HCT116 (cell line): ENCODE measurements at regions not wholly inside any gene's neighbourhood (a gene's known extent, or its start where the extent isn't known, plus 50 kb on each side); places are given as distances from the start of the nearest gene placed in this dataset.

ENCODE experiments used
- ATAC-seq: fragments of 200-7000 bp; cut with Tn5 transposase; 2 replicates; pipeline ENCODE4 v1.9.1; 2020; ENCODE audit warnings: mild to moderate bottlenecking, moderate library complexity
- BruUV-seq: library from RNA; stranded (reverse); fragments of 400-500 nt; replicated peaks from 2 replicates; lab custom pipeline; 2021; lab: Mats Ljungman, UMichigan
- CTCF ChIA-PET: fragments of 300-600 bp; sonication (Branson Sonifier 250); formaldehyde crosslinking; loops from one replicate; lab custom pipeline; 2021; ENCODE audit warnings: antibody characterized with exemption; lab: Charles Lee
- POLR2A ChIA-PET: fragments of 300-600, 350-600 bp; sonication (Branson Sonifier 250); formaldehyde crosslinking; loops from one replicate; lab custom pipeline; 2021; ENCODE audit warnings: antibody characterized with exemption; lab: Charles Lee
- RAD21 ChIA-PET, 2 experiments: fragments of 300-600 bp; sonication (Branson Sonifier 250); formaldehyde crosslinking; loops; one replicate each; lab custom pipeline; 2023; ENCODE audit warnings: low total read pairs in 2 of 2; ENCODE audit not compliant: uncharacterized antibody in 2 of 2, unreplicated experiment in 2 of 2, low non-redundant PET in 1 of 2; lab: Charles Lee
- DNase-seq: peaks from one replicate; pipeline ENCODE4 v3.0.0-alpha.2; 2010; ENCODE audit warnings: low read depth, low spot score
- H2AFZ ChIP-seq: fragments of 200-600 bp; shearing (Covaris generic), sonication (generic); 2 replicates; pipeline ENCODE4 v1.6.1; 2017; ENCODE audit warnings: low read depth, mixed run types, mixed read lengths, antibody characterized with exemption, low read length; ENCODE audit not compliant: poor library complexity, severe bottlenecking
- H3K27ac ChIP-seq: 2 replicates; pipeline ENCODE4 v1.5.1; 2012; ENCODE audit warnings: low read depth, low read length
- H3K27me3 ChIP-seq: fragments of 200-600 bp; sonication (generic); 2 replicates; pipeline ENCODE4 v1.6.1; 2016; ENCODE audit warnings: mixed run types, low read length, mixed read lengths; ENCODE audit not compliant: insufficient read depth
- H3K36me3 ChIP-seq, 2 experiments: fragments of 200-500 bp in 1 of 2; fragments of 200-600 bp in 1 of 2; sonication (Bioruptor generic) in 1 of 2; sonication (generic) in 1 of 2; 2 replicates each; pipeline versions ENCODE4 v1.5.1 to v1.6.1; 2014 to 2016; ENCODE audit warnings: low read length in 2 of 2, inconsistent platforms in 1 of 2, mixed read lengths in 1 of 2, mixed run types in 1 of 2; ENCODE audit not compliant: insufficient read depth in 2 of 2, control insufficient read depth in 1 of 2
- H3K4me1 ChIP-seq, 2 experiments: fragments of 200-600 bp in 1 of 2; sonication (generic) in 1 of 2; 2 replicates each; pipeline versions ENCODE4 v1.5.1 to v1.6.1; 2012 to 2017; ENCODE audit warnings: low read length in 2 of 2, inconsistent platforms in 1 of 2, mild to moderate bottlenecking in 1 of 2, mixed read lengths in 1 of 2, mixed run types in 1 of 2, moderate library complexity in 1 of 2; ENCODE audit not compliant: insufficient read depth in 2 of 2, control insufficient read depth in 1 of 2
- H3K4me2 ChIP-seq: fragments of 200-600 bp; sonication (generic); 2 replicates; pipeline ENCODE4 v1.6.1; 2017; ENCODE audit warnings: mixed run types, low read length, mixed read lengths
- H3K4me3 ChIP-seq, 2 experiments: fragments of 200-600 bp in 1 of 2; sonication (generic) in 1 of 2; replicated peaks in 1 of 2; 2 replicates each; pipeline ENCODE4 v1.5.1; 2011 to 2016; ENCODE audit warnings: low read length in 2 of 2, control low read depth in 1 of 2, low read depth in 1 of 2, mild to moderate bottlenecking in 1 of 2, mixed read lengths in 1 of 2, mixed run types in 1 of 2
- H3K79me2 ChIP-seq: fragments of 200-600 bp; sonication (generic); 2 replicates; pipeline ENCODE4 v1.6.1; 2017; ENCODE audit warnings: mild to moderate bottlenecking, mixed run types, low read length, moderate library complexity, mixed read lengths; ENCODE audit not compliant: insufficient read depth
- H3K9ac ChIP-seq: fragments of 200-600 bp; sonication (generic); 2 replicates; pipeline ENCODE4 v1.6.1; 2016; ENCODE audit warnings: low read length, mixed read lengths
- H3K9me2 ChIP-seq: fragments of 200-600 bp; sonication (generic), shearing (Covaris generic); 2 replicates; pipeline ENCODE4 v1.6.1; 2017; ENCODE audit warnings: mixed run types, mild to moderate bottlenecking, moderate library complexity; ENCODE audit not compliant: insufficient read depth
- H3K9me3 ChIP-seq, 2 experiments: fragments of 200-500 bp in 1 of 2; fragments of 200-600 bp in 1 of 2; sonication (Bioruptor generic) in 1 of 2; sonication (generic) in 1 of 2; 2 replicates each; pipeline ENCODE4 v1.6.1; 2014 to 2017; ENCODE audit warnings: low read length in 2 of 2, mixed read lengths in 2 of 2, inconsistent platforms in 1 of 2, low read depth in 1 of 2, mild to moderate bottlenecking in 1 of 2, mixed run types in 1 of 2, moderate library complexity in 1 of 2; ENCODE audit not compliant: control insufficient read depth in 1 of 2, insufficient read depth in 1 of 2
- H4K20me1 ChIP-seq: fragments of 200-600 bp; sonication (generic), shearing (Covaris generic); 2 replicates; pipeline ENCODE4 v1.6.1; 2017; ENCODE audit warnings: mixed run types, mild to moderate bottlenecking, moderate library complexity; ENCODE audit not compliant: insufficient read depth
- EGR1 ChIP-seq: IDR thresholded peaks from 2 replicates; pipeline ENCODE4 v1.6.1; 2012; ENCODE audit warnings: low read depth
- ELF1 ChIP-seq: IDR thresholded peaks from 2 replicates; pipeline ENCODE4 v1.6.1; 2012; ENCODE audit warnings: low read depth, borderline replicate concordance
- EZH2 ChIP-seq: fragments of 200-600 bp; sonication (generic); IDR thresholded peaks from 2 replicates; pipeline ENCODE4 v1.6.1; 2017; ENCODE audit warnings: antibody characterized with exemption, mixed run types
- EZH2phosphoT487 ChIP-seq: fragments of 200-600 bp; IDR thresholded peaks from 2 replicates; pipeline ENCODE4 v1.6.1; 2018; ENCODE audit warnings: antibody characterized with exemption, borderline replicate concordance
- FOSL1 ChIP-seq: IDR thresholded peaks from 2 replicates; pipeline ENCODE4 v1.6.1; 2012; ENCODE audit warnings: low read depth
- JUND ChIP-seq: IDR thresholded peaks from 2 replicates; pipeline ENCODE4 v1.6.1; 2012
- POLR2A ChIP-seq: IDR thresholded peaks from 2 replicates; pipeline ENCODE4 v1.7.0; 2011; ENCODE audit warnings: borderline replicate concordance; ENCODE audit not compliant: insufficient read depth, insufficient read length; ENCODE audit errors: extremely low read depth
- RAD21 ChIP-seq: IDR thresholded peaks from 2 replicates; pipeline ENCODE4 v1.6.1; 2012; ENCODE audit warnings: low read depth, mild to moderate bottlenecking
- SIN3A ChIP-seq: IDR thresholded peaks from 2 replicates; pipeline ENCODE4 v1.6.1; 2012; ENCODE audit warnings: low read depth
- SP1 ChIP-seq: IDR thresholded peaks from 2 replicates; pipeline ENCODE4 v1.6.1; 2012; ENCODE audit warnings: low read depth
- SRF ChIP-seq: IDR thresholded peaks from 2 replicates; pipeline ENCODE4 v1.6.1; 2012; ENCODE audit warnings: low read depth
- ZFX ChIP-seq: fragments of 450-650 bp; IDR thresholded peaks from 2 replicates; pipeline ENCODE4 v1.6.1; 2017
- ZNF274 ChIP-seq: fragments of 200-500 bp; sonication (Bioruptor generic); IDR thresholded peaks from 2 replicates; pipeline ENCODE4 v1.6.1; 2014; ENCODE audit warnings: mild to moderate bottlenecking, low read depth, low read length, inconsistent platforms
- intact Hi-C: fragments of 100-400 bp; cut with micrococcal nuclease; formaldehyde crosslinking; loops from 2 replicates; pipeline ENCODE4 v1.10.0; 2022
- TF ChIP-seq, protein P1 (sequence below): IDR thresholded peaks from 2 replicates; pipeline ENCODE4 v1.6.1; 2012; ENCODE audit warnings: low read depth
- TF ChIP-seq, protein P2 (sequence below): IDR thresholded peaks from 2 replicates; pipeline ENCODE4 v1.6.1; 2012
- TF ChIP-seq, protein P3 (sequence below): IDR thresholded peaks from 2 replicates; pipeline ENCODE4 v1.6.1; 2012
- TF ChIP-seq, protein P4 (sequence below), 3 experiments: fragments of 200-600 bp in 1 of 3; sonication (generic) in 1 of 3; IDR thresholded peaks in 2 of 3; conservative IDR thresholded peaks in 1 of 3; 2 replicates each; pipeline ENCODE4 v1.5.1; 2012 to 2017; ENCODE audit warnings: low read depth in 2 of 3, low read length in 2 of 3, antibody characterized with exemption in 1 of 3, borderline replicate concordance in 1 of 3, control low read depth in 1 of 3, mild to moderate bottlenecking in 1 of 3, mixed read lengths in 1 of 3, mixed run types in 1 of 3, moderate library complexity in 1 of 3; ENCODE audit not compliant: insufficient read depth in 1 of 3
- TF ChIP-seq, protein P5 (sequence below): IDR thresholded peaks from 2 replicates; pipeline ENCODE4 v1.6.1; 2011; ENCODE audit warnings: mild to moderate bottlenecking, low read length, moderate library complexity; ENCODE audit not compliant: insufficient replicate concordance; ENCODE audit errors: extremely low read depth

DNA sequence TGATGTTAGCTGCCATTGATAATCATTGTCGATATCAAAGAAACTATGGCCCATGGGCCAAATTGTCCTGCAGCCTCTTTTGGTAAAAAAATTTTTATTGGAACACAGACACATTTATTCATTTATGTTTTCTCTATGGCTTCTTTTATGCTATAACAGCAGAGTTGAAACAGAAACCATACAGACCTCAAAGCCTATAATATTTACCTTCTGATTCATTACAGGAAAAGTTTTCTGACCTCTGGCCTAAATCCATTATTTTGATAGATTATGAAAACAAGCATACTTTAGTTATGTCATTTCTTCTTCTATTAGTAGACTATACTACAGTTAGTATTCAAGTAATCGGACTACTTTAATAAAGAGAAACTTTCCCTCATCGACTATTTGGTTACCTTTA is 349.7 kb upstream of the GALNT5 start:
- no peaks in the 10 kb centered on the region for H3K9me2 ChIP-seq
- intact Hi-C loops: no loop called here
- H2AFZ ChIP-seq: peak overlapping the region; percentile 5
- H3K9ac ChIP-seq: no peak overlapping the region
- no peak overlapping the region for H3K4me2 ChIP-seq
- ChIA-PET CTCF (no interaction called here), RAD21 (no interaction called here), POLR2A (no interaction called here)
- ATAC-seq: no peak
- H3K9me3 ChIP-seq: no peaks in the 10 kb centered on the region
- no peak overlapping the region for H3K27ac ChIP-seq
- TF ChIP-seq SIN3A (no peak), ZNF274 (no peak), ELF1 (no peak), ZFX (no peak), EZH2 (no peak), EZH2phosphoT487 (no peak), RAD21 (no peak), SRF (no peak), SP1 (no peak), POLR2A (no peak), JUND (no peak), EGR1 (no peak), FOSL1 (no peak)
- TF ChIP-seq, protein P1, sequence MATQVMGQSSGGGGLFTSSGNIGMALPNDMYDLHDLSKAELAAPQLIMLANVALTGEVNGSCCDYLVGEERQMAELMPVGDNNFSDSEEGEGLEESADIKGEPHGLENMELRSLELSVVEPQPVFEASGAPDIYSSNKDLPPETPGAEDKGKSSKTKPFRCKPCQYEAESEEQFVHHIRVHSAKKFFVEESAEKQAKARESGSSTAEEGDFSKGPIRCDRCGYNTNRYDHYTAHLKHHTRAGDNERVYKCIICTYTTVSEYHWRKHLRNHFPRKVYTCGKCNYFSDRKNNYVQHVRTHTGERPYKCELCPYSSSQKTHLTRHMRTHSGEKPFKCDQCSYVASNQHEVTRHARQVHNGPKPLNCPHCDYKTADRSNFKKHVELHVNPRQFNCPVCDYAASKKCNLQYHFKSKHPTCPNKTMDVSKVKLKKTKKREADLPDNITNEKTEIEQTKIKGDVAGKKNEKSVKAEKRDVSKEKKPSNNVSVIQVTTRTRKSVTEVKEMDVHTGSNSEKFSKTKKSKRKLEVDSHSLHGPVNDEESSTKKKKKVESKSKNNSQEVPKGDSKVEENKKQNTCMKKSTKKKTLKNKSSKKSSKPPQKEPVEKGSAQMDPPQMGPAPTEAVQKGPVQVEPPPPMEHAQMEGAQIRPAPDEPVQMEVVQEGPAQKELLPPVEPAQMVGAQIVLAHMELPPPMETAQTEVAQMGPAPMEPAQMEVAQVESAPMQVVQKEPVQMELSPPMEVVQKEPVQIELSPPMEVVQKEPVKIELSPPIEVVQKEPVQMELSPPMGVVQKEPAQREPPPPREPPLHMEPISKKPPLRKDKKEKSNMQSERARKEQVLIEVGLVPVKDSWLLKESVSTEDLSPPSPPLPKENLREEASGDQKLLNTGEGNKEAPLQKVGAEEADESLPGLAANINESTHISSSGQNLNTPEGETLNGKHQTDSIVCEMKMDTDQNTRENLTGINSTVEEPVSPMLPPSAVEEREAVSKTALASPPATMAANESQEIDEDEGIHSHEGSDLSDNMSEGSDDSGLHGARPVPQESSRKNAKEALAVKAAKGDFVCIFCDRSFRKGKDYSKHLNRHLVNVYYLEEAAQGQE: no peak
- TF ChIP-seq, protein P2, sequence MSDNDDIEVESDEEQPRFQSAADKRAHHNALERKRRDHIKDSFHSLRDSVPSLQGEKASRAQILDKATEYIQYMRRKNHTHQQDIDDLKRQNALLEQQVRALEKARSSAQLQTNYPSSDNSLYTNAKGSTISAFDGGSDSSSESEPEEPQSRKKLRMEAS: no peak
- TF ChIP-seq, protein P3, sequence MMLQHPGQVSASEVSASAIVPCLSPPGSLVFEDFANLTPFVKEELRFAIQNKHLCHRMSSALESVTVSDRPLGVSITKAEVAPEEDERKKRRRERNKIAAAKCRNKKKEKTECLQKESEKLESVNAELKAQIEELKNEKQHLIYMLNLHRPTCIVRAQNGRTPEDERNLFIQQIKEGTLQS: no peak
- TF ChIP-seq, protein P4, sequence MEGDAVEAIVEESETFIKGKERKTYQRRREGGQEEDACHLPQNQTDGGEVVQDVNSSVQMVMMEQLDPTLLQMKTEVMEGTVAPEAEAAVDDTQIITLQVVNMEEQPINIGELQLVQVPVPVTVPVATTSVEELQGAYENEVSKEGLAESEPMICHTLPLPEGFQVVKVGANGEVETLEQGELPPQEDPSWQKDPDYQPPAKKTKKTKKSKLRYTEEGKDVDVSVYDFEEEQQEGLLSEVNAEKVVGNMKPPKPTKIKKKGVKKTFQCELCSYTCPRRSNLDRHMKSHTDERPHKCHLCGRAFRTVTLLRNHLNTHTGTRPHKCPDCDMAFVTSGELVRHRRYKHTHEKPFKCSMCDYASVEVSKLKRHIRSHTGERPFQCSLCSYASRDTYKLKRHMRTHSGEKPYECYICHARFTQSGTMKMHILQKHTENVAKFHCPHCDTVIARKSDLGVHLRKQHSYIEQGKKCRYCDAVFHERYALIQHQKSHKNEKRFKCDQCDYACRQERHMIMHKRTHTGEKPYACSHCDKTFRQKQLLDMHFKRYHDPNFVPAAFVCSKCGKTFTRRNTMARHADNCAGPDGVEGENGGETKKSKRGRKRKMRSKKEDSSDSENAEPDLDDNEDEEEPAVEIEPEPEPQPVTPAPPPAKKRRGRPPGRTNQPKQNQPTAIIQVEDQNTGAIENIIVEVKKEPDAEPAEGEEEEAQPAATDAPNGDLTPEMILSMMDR (IDR thresholded peaks at IDR 0.05 in 2 of 3, conservative IDR thresholded peaks at IDR 0.05 in 1 of 3; ENCODE audit: borderline replicate concordance in 1 of 3, insufficient read depth in 1 of 3, low read depth in 2 of 3, low read length in 2 of 3): no peak
- TF ChIP-seq, protein P5, sequence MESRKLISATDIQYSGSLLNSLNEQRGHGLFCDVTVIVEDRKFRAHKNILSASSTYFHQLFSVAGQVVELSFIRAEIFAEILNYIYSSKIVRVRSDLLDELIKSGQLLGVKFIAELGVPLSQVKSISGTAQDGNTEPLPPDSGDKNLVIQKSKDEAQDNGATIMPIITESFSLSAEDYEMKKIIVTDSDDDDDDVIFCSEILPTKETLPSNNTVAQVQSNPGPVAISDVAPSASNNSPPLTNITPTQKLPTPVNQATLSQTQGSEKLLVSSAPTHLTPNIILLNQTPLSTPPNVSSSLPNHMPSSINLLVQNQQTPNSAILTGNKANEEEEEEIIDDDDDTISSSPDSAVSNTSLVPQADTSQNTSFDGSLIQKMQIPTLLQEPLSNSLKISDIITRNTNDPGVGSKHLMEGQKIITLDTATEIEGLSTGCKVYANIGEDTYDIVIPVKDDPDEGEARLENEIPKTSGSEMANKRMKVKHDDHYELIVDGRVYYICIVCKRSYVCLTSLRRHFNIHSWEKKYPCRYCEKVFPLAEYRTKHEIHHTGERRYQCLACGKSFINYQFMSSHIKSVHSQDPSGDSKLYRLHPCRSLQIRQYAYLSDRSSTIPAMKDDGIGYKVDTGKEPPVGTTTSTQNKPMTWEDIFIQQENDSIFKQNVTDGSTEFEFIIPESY: no peak
- H3K79me2 ChIP-seq: no peaks in the 10 kb centered on the region
- peaks cover 0 to 10% of the 10 kb centered on the region in 2 experiments; a peak in 3 of 4 replicates for H3K4me1 ChIP-seq
- H3K36me3 ChIP-seq: no peaks in the 10 kb centered on the region
- H3K4me3 ChIP-seq: no peak overlapping the region
- H3K27me3 ChIP-seq: no peaks in the 10 kb centered on the region
- no peak for DNase-seq
- no peaks in the 10 kb centered on the region for H4K20me1 ChIP-seq
- BruUV-seq: no TSS peak
